ENCODE measurements at regions not wholly inside any gene's neighbourhood (a gene's known extent, or its start where the extent isn't known, plus 50 kb on each side); places are given as distances from the start of the nearest gene placed in this dataset.
A peak's percentile ranks its signal among the peaks of the same experiment; 100 is the strongest.

DNA sequence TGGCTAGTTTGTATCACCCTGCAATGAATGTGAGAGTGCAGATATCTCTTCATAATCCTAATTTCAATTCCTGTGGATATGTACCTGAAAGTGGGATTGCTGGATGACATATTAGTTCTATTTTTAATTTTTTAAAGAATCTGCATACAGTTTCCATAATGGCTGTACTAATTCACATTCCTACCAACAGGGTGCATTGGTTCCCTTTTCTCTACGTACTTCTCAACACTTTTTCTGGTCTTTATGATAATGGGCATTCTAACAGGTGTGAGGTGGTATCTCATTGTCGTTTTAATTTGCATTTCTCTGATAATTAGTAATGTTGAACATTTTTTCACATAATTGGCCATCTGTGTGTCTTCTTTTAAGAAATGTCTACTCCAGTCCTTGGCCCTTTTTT is 927.5 kb downstream of the DTWD2 start:
- Histone ChIP-seq H3K4me3 (ENCODE audit: low read depth, low read length, poor library complexity, severe bottlenecking) (no peak overlapping the region), H3K4me1 (ENCODE audit: insufficient read depth, low read length, poor library complexity, severe bottlenecking) (no peaks in the 10 kb centered on the region), H3K9me2 (ENCODE audit: insufficient read depth, low read length) (no peaks in the 10 kb centered on the region), H3K27ac (ENCODE audit: low read depth, low read length, poor library complexity, severe bottlenecking) (no peak overlapping the region), H3K79me2 (ENCODE audit: insufficient read depth, low read depth, low read length) (no peaks in the 10 kb centered on the region), H3K4me2 (ENCODE audit: low read length) (no peak overlapping the region), H4K20me1 (ENCODE audit: insufficient read depth, low read length) (no peaks in the 10 kb centered on the region), H3K36me3 (ENCODE audit: insufficient read depth, low read length) (no peaks in the 10 kb centered on the region), H3K9me3 (ENCODE audit: low read length) (no peaks in the 10 kb centered on the region), H2AFZ (ENCODE audit: low read length) (no peak overlapping the region)
- TF ChIP-seq EZH2phosphoT487 (IDR thresholded peaks at IDR 0.05; ENCODE audit: borderline replicate concordance, low read depth, low read length) = no peak
- TF ChIP-seq, protein P1, sequence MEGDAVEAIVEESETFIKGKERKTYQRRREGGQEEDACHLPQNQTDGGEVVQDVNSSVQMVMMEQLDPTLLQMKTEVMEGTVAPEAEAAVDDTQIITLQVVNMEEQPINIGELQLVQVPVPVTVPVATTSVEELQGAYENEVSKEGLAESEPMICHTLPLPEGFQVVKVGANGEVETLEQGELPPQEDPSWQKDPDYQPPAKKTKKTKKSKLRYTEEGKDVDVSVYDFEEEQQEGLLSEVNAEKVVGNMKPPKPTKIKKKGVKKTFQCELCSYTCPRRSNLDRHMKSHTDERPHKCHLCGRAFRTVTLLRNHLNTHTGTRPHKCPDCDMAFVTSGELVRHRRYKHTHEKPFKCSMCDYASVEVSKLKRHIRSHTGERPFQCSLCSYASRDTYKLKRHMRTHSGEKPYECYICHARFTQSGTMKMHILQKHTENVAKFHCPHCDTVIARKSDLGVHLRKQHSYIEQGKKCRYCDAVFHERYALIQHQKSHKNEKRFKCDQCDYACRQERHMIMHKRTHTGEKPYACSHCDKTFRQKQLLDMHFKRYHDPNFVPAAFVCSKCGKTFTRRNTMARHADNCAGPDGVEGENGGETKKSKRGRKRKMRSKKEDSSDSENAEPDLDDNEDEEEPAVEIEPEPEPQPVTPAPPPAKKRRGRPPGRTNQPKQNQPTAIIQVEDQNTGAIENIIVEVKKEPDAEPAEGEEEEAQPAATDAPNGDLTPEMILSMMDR (conservative IDR thresholded peaks at IDR 0.05; ENCODE audit: low read length) = peak; percentile 46
- BruUV-seq (replicated peaks) = no TSS peak
- POLR2A ChIA-PET = no interaction called here
- intact Hi-C loops (cut with micrococcal nuclease; ENCODE audit: unreplicated experiment) = no loop called here
- CTCF ChIA-PET (ENCODE audit: unreplicated experiment) = no interaction called here
- no peak for DNase-seq (ENCODE audit: low spot score)

DNA sequence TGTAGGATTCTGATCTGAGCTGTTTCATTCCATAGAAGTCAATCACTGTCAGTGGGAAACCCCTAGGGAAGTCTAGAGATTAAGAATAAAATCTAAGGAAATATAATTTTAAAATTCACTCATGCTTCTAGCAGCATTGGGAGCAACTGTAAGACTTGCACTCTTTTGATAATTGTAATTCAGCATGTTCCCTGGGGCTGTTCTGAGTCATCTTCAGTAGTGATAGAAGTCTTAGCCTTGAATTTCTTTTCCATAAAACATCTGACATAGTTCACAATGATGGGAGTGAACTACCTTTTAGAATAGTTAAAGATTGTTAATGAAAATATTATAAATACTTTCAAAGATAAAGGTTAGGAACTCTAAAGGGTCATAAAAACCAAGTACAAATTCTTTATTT is 935.8 kb downstream of the DTWD2 start:
- no peak overlapping the region for H2AFZ ChIP-seq (ENCODE audit: low read length)
- no peak overlapping the region for H3K27ac ChIP-seq (ENCODE audit: low read depth, low read length, poor library complexity, severe bottlenecking)
- intact Hi-C loops (cut with micrococcal nuclease; ENCODE audit: unreplicated experiment) = no loop called here
- H3K36me3 ChIP-seq (ENCODE audit: insufficient read depth, low read length) = no peaks in the 10 kb centered on the region
- H3K4me3 ChIP-seq (ENCODE audit: low read depth, low read length, poor library complexity, severe bottlenecking) = no peak overlapping the region
- BruUV-seq (replicated peaks) = no TSS peak
- H3K4me1 ChIP-seq (ENCODE audit: insufficient read depth, low read length, poor library complexity, severe bottlenecking) = no peaks in the 10 kb centered on the region
- no peak for DNase-seq (ENCODE audit: low spot score)
- H3K9me3 ChIP-seq (ENCODE audit: low read length) = no peaks in the 10 kb centered on the region; the same call in 1 of the 2 replicates
- no peaks in the 10 kb centered on the region for H3K9me2 ChIP-seq (ENCODE audit: insufficient read depth, low read length)
- ChIA-PET POLR2A (no interaction called here), CTCF (ENCODE audit: unreplicated experiment) (no interaction called here)
- no peaks in the 10 kb centered on the region for H3K79me2 ChIP-seq (ENCODE audit: insufficient read depth, low read depth, low read length)
- no peak overlapping the region for H3K4me2 ChIP-seq (ENCODE audit: low read length)
- H4K20me1 ChIP-seq (ENCODE audit: insufficient read depth, low read length) = no peaks in the 10 kb centered on the region
- no peak for TF ChIP-seq EZH2phosphoT487 (IDR thresholded peaks at IDR 0.05; ENCODE audit: borderline replicate concordance, low read depth, low read length)
- TF ChIP-seq, protein P1 (conservative IDR thresholded peaks at IDR 0.05; ENCODE audit: low read length) = no peak

- intact Hi-C loops (cut with micrococcal nuclease; ENCODE audit: unreplicated experiment) = no loop called here
- CTCF ChIA-PET (ENCODE audit: unreplicated experiment) = no interaction called here
- Histone ChIP-seq H3K27ac (ENCODE audit: low read depth, low read length, poor library complexity, severe bottlenecking) (no peak overlapping the region), H3K79me2 (ENCODE audit: insufficient read depth, low read depth, low read length) (no peaks in the 10 kb centered on the region), H3K9me2 (ENCODE audit: insufficient read depth, low read length) (no peaks in the 10 kb centered on the region), H3K4me3 (ENCODE audit: low read depth, low read length, poor library complexity, severe bottlenecking) (no peak overlapping the region), H3K4me1 (ENCODE audit: insufficient read depth, low read length, poor library complexity, severe bottlenecking) (no peaks in the 10 kb centered on the region), H2AFZ (ENCODE audit: low read length) (no peak overlapping the region), H3K9me3 (ENCODE audit: low read length) (no peaks in the 10 kb centered on the region), H3K4me2 (ENCODE audit: low read length) (no peak overlapping the region), H3K36me3 (ENCODE audit: insufficient read depth, low read length) (no peaks in the 10 kb centered on the region), H4K20me1 (ENCODE audit: insufficient read depth, low read length) (no peaks in the 10 kb centered on the region)
- POLR2A ChIA-PET = interaction anchor here (0.6 to 1.0 kb wide), 2 partner anchors 12 to 1009 kb away, joined by 3 read pairs; no protein-coding TSS in a partner anchor
- no peak for DNase-seq (ENCODE audit: low spot score)
- no TSS peak for BruUV-seq (replicated peaks)
- no peak for TF ChIP-seq EZH2phosphoT487 (IDR thresholded peaks at IDR 0.05; ENCODE audit: borderline replicate concordance, low read depth, low read length)
- TF ChIP-seq, protein P1 (conservative IDR thresholded peaks at IDR 0.05; ENCODE audit: low read length) = no peak
Measured at GRCh38 chr5:118044169-118044568, 944.2 kb downstream of the DTWD2 start.
